LNCaP clone FGC (cell line): ENCODE measurements at regions not wholly inside any gene's neighbourhood (a gene's known extent, or its start where the extent isn't known, plus 50 kb on each side); places are given as distances from the start of the nearest gene placed in this dataset.

Experiments
- DNase-seq: peaks from one replicate; pipeline ENCODE4 v3.0.0-alpha.2; 2011; ENCODE audit warnings: low read depth
- H3K4me3 ChIP-seq: 2 replicates; pipeline ENCODE4 v1.5.1; 2011; ENCODE audit warnings: mild to moderate bottlenecking, low read depth, low read length, control low read depth
- TF ChIP-seq, protein P1 (sequence below): IDR thresholded peaks from 2 replicates; pipeline ENCODE4 v1.5.1; 2012; ENCODE audit warnings: mild to moderate bottlenecking; ENCODE audit not compliant: control insufficient read depth, insufficient read depth; ENCODE audit errors: extremely low read depth

DNA sequence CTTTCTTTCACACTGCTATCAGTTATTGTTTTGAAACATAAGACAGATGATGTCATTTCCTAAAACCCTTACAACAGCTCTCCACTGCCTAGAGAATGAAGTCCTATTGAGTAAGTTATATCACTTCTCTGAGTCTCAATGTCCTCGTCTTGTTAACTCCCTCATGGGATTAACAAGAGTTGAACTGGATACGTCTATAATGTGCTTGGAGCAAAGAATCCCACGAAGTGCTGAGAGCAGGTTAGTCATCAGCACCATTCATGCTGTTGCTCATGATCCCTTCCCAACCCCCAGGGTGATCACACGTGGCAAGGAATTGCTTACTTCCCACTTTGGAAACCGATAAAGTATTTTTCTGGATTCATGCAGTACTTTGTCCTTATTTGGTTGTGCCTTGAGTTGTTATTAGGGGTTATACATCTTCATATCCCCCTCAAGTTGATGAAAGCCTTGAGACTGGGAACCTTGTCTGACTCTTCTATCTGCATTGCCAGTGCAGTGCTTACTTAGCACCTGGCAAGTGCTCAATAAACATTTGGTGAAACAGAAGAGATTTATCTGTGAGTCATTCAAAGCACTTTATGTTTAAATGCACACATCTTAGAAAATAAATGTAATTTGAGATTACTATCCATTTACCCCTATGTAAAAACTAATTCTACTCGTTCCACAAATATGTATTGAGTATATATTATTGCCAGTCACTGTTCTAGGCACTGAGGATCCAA, 487.5 kb downstream of the EPM2A start:
- H3K4me3 ChIP-seq: no peak overlapping the region
- TF ChIP-seq, protein P1, sequence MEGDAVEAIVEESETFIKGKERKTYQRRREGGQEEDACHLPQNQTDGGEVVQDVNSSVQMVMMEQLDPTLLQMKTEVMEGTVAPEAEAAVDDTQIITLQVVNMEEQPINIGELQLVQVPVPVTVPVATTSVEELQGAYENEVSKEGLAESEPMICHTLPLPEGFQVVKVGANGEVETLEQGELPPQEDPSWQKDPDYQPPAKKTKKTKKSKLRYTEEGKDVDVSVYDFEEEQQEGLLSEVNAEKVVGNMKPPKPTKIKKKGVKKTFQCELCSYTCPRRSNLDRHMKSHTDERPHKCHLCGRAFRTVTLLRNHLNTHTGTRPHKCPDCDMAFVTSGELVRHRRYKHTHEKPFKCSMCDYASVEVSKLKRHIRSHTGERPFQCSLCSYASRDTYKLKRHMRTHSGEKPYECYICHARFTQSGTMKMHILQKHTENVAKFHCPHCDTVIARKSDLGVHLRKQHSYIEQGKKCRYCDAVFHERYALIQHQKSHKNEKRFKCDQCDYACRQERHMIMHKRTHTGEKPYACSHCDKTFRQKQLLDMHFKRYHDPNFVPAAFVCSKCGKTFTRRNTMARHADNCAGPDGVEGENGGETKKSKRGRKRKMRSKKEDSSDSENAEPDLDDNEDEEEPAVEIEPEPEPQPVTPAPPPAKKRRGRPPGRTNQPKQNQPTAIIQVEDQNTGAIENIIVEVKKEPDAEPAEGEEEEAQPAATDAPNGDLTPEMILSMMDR: no peak
- DNase-seq: no peak

DNA sequence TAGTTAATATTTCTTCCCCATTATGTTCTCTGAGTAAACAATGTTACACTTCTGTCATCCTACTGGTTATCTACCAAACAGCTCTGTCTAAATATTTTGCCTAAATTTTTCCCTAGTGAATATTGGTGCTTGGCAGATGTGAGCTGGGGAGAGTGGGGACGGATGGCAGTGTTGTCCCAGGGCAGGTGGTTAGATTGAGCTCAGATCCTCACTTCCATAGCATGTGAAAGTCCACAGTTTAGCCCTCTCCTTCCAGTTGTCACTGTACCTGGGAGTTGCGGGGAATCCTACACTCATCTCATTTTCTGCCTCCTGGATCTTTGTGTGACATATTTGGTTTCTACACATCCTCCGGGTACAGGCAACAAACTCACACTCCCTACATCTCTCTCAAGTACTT, 484.9 kb downstream of the EPM2A start:
- H3K4me3 ChIP-seq: no peak overlapping the region
- TF ChIP-seq, protein P1: no peak
- no peak for DNase-seq

DNA sequence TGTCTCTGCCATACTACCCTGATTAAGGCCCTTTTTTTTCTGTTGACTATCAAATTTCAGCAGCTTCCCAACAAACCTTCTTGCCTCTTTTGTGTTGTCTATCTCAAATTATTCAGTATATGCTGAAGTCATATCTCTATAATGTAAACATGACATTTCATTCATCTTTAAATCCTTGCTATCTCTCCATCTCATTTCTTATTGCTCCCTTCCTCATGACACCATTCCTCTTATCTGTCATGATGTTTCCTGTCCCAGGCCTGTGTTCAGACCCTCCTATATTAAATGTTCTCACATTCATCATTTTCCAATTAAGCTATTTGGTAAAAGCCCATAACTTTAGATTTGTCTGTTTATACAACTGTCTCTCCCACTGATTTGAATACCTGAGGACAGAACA, 482.6 kb downstream of the EPM2A start:
- H3K4me3 ChIP-seq: no peak overlapping the region
- no peak for DNase-seq
- TF ChIP-seq, protein P1: no peak

DNA sequence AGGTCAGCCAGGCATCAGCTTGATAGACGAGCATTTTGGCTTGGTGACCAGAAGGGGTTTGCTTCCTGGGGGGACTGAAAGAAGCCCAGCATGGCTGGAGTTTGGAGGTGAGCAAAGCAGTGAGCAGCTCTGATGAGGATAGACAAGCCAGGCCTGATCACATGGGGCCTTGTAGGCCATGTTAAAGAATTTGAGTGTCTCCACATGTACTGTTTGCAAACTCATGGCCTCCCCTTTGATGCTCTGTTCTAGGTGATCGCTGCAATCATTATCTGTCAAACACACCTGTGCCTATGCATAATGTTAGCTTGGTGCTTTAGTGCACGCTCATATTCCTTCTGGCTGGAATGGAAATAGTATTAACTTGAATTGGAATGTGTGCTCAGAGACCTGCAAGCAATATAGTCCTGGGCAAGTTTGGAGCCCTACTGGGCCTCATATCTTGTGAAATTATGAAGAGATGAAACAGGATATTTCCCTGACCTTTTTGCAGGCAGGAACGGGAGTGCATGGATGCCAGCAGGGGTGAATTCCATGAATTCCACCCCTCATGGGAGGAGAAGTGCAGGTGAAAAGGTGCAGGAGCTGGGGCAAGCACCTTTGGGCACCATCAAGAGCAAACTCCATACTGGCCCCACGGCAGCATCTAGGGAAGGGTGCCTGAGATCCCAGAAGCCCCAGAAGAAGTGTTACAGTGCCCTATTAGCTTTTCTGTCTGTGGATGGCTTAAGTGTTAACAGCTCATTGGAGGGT, 480.5 kb downstream of the EPM2A start:
- TF ChIP-seq, protein P1: no peak
- no peak for DNase-seq
- no peak overlapping the region for H3K4me3 ChIP-seq

DNA sequence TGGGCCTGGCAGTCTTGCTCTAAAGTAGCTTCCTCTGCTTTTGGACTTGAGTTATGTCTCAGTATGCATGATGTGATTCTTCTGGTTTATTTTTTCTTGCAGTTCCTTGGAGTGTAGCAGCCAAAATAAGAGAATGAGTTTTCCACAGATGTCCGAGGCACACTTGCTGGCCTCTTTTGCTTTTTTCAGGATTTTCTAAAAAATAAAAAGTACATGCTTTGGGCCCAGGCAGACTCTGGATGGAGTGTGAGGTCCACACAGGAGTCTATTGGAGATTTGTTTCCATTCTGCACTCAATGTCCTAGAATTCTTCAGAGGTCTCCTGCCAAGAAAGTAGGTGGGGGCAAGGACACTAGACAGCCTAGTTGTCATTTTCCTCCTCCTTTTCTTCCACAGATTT, 477.6 kb downstream of the EPM2A start:
- DNase-seq: no peak
- TF ChIP-seq, protein P1: no peak
- H3K4me3 ChIP-seq: no peak overlapping the region

DNA sequence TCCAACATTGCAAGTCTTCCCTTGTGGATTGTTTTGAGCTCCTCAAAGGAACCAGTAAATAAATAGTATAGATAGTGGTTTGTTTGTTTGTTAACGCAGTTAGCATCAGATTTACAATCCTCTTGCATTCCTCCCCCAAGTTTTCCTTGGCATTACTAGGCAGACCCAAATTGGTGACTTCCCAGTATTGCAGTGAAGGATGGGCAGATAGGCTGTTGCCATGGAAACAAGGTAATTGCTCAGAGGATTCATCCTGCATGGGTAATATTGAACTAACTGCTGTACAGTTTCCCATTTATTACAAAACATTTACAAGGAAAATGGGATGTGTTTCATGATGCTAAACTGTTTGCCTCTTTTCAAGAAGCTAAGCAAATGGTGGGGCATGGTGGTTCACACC, 477.2 kb downstream of the EPM2A start:
- H3K4me3 ChIP-seq: no peak overlapping the region
- TF ChIP-seq, protein P1: no peak

More for the DNA sequence above, 477.2 kb downstream of the EPM2A start:
- no peak for DNase-seq
